Central memory CD8-positive, alpha-beta T cell (primary cell): ENCODE measurements at regions not wholly inside any gene's neighbourhood (a gene's known extent, or its start where the extent isn't known, plus 50 kb on each side); places are given as distances from the start of the nearest gene placed in this dataset.

Experiments
- ATAC-seq: fragments of 150-1000 bp; cut with Tn5 transposase; replicated peaks from 2 replicates; pipeline ENCODE4 v1.10.0; 2022; ENCODE audit warnings: mild to moderate bottlenecking, moderate FRiP score, moderate number of reproducible peaks; ENCODE audit not compliant: poor library complexity, severe bottlenecking; ENCODE audit errors: extremely low read depth
- DNase-seq, 2 donors: peaks; one replicate each; pipeline ENCODE4 v3.0.0; 2021; ENCODE audit warnings: low spot score in 2 of 2
- H3K27ac Mint-ChIP-seq: one replicate; pipeline ENCODE4 v1.8.0; 2022; ENCODE audit warnings: low read depth, mild to moderate bottlenecking, moderate library complexity, mixed read lengths
- H3K27me3 Mint-ChIP-seq: one replicate; pipeline ENCODE4 v1.8.0; 2022; ENCODE audit warnings: mixed read lengths
- H3K36me3 Mint-ChIP-seq: one replicate; pipeline ENCODE4 v1.8.0; 2022; ENCODE audit warnings: mild to moderate bottlenecking, moderate library complexity, mixed read lengths; ENCODE audit not compliant: insufficient read depth
- H3K4me1 Mint-ChIP-seq: one replicate; pipeline ENCODE4 v1.8.0; 2022; ENCODE audit warnings: mixed read lengths
- H3K4me3 Mint-ChIP-seq: one replicate; pipeline ENCODE4 v1.8.0; 2022; ENCODE audit warnings: mild to moderate bottlenecking, moderate library complexity, mixed read lengths
- H3K9me3 Mint-ChIP-seq: one replicate; pipeline ENCODE4 v1.8.0; 2022; ENCODE audit warnings: mixed read lengths

- no peaks in the 10 kb centered on the region for H3K4me1 Mint-ChIP-seq
Measured at GRCh38 chr11:131025421-131026125, 109.3 kb upstream of the SNX19 start.

DNA sequence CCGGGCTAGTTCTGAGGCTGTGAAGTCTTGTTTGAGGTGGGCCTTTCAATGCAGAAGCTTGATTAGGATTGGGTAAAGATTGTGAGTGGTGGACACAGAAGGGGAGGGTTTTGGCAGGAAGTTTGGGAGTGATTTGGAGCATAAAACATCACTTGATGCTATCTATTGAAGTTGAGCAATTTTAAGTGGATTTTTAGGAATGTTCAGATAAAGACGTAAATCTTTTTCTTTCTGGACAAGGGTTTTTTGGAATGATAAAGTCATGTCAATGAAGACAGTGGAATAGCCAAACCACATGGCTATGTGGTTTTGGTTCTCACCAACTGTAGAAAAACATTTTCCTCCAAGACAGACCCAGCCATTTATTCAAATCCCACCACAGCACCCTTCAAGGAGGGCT lies 111.2 kb upstream of the SNX19 start:
- no peak overlapping the region for H3K27ac Mint-ChIP-seq
- ATAC-seq, result no peak
- no peak for DNase-seq
- H3K4me1 Mint-ChIP-seq, result no peaks in the 10 kb centered on the region
- H3K27me3 Mint-ChIP-seq, result no peaks in the 10 kb centered on the region
- H3K9me3 Mint-ChIP-seq, result no peaks in the 10 kb centered on the region
- H3K36me3 Mint-ChIP-seq, result no peaks in the 10 kb centered on the region
- H3K4me3 Mint-ChIP-seq, result no peak overlapping the region

More at GRCh38 chr11:131025421-131026125, 109.3 kb upstream of the SNX19 start:
- Mint-ChIP-seq H3K9me3 (no peaks in the 10 kb centered on the region), H3K4me3 (no peak overlapping the region), H3K27ac (no peak overlapping the region), H3K36me3 (no peaks in the 10 kb centered on the region), H3K27me3 (no peaks in the 10 kb centered on the region)
- DNase-seq, result no peak
- ATAC-seq, result no peak

- no peaks in the 10 kb centered on the region for H3K4me1 Mint-ChIP-seq
- DNase-seq, result no peak
Measured at GRCh38 chr11:131033151-131033651, 116.9 kb upstream of the SNX19 start.

DNA sequence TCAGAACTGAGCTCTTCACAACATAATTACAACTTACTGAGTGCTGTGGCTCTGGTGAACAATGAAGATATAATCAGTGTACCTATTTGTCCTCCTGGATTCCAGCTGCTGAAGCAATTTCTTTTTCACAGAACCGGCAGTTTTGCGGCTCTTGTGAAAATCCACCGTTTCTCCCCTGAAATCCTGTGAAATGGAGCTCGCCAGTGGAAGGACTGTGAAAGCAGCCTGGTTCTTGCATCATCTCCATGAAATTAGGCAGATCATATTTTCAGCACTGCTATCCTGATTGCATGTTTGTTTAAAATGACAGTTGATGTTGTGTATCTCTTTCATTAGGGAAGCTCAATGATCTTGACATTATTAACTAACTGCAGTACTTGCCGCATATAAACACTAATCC lies 120.2 kb upstream of the SNX19 start:
- no peak for ATAC-seq
- H3K36me3 Mint-ChIP-seq, result no peaks in the 10 kb centered on the region

More at GRCh38 chr11:131033151-131033651, 116.9 kb upstream of the SNX19 start:
- no peak overlapping the region for H3K27ac Mint-ChIP-seq
- H3K4me3 Mint-ChIP-seq, result no peak overlapping the region
- H3K9me3 Mint-ChIP-seq, result no peaks in the 10 kb centered on the region
- no peaks in the 10 kb centered on the region for H3K36me3 Mint-ChIP-seq
- H3K27me3 Mint-ChIP-seq, result peaks cover 7% of the 10 kb centered on the region
- ATAC-seq, result no peak

DNA sequence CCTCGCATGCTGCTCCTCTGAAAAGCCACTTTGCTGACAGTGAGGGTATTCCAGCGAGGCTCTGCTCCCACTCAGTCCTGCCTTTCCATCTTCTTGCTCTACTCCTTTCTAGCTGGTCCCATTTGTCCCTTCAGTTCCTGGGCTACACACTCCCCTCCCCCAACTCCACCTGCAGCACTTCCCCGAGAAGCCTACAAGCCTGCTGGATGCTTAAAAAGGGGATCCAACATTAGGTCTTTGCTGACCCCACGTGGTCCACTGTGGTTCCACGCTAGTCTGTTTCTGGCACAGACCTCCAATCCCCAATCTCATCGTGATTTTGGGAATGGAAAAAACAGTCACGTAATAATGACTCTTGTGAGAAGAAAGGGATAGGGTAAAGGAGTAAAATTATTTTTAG lies 121.6 kb upstream of the SNX19 start:
- DNase-seq (no peak), ATAC-seq (no peak)
- Mint-ChIP-seq H3K4me3 (no peak overlapping the region), H3K27me3 (peaks cover 15% of the 10 kb centered on the region), H3K9me3 (no peaks in the 10 kb centered on the region), H3K36me3 (no peaks in the 10 kb centered on the region), H3K4me1 (no peaks in the 10 kb centered on the region), H3K27ac (no peak overlapping the region)

More for the DNA sequence above, 120.2 kb upstream of the SNX19 start:
- H3K4me1 Mint-ChIP-seq, result no peaks in the 10 kb centered on the region
- H3K27me3 Mint-ChIP-seq, result peaks cover 15% of the 10 kb centered on the region
- H3K27ac Mint-ChIP-seq, result no peak overlapping the region
- no peaks in the 10 kb centered on the region for H3K9me3 Mint-ChIP-seq
- no peak for DNase-seq
- no peak overlapping the region for H3K4me3 Mint-ChIP-seq

DNA sequence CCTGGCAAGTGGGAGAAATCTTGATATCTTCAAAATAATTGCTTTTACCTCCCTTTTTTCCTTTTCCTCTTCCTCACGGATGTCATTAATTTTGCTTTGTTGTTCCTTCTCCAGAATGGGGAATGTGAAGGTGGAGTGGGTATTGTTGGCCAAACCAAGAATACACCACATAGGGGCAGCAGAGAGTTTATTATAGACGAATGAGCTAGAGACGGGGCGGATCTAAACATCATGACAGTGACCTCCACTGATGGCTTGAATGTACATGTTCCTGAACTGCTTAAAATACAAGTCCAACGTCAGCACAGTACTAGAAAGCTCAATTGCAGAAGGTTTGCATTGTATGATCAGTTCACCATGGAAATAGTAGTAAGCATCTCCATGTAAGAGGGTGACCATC lies 122.3 kb upstream of the SNX19 start:
- DNase-seq, result no peak
- Mint-ChIP-seq H3K4me1 (no peaks in the 10 kb centered on the region), H3K36me3 (no peaks in the 10 kb centered on the region), H3K27me3 (peaks cover 15% of the 10 kb centered on the region), H3K9me3 (no peaks in the 10 kb centered on the region), H3K4me3 (no peak overlapping the region), H3K27ac (no peak overlapping the region)
- no peak for ATAC-seq

GRCh38 chr11:131041331-131042040 lies 125.2 kb upstream of the SNX19 start:
- Mint-ChIP-seq H3K36me3 (no peaks in the 10 kb centered on the region), H3K4me1 (no peaks in the 10 kb centered on the region), H3K9me3 (peaks cover 2% of the 10 kb centered on the region), H3K27ac (no peak overlapping the region), H3K27me3 (peaks cover 19% of the 10 kb centered on the region), H3K4me3 (no peak overlapping the region)
- DNase-seq (no peak), ATAC-seq (no peak)

GRCh38 chr11:131042041-131042390 lies 125.7 kb upstream of the SNX19 start:
- H3K4me1 Mint-ChIP-seq, result no peaks in the 10 kb centered on the region
- H3K9me3 Mint-ChIP-seq, result peaks cover 6% of the 10 kb centered on the region
- H3K36me3 Mint-ChIP-seq, result no peaks in the 10 kb centered on the region
- DNase-seq (no peak), ATAC-seq (no peak)
- no peak overlapping the region for H3K4me3 Mint-ChIP-seq
- peaks cover 25% of the 10 kb centered on the region for H3K27me3 Mint-ChIP-seq
- H3K27ac Mint-ChIP-seq, result no peak overlapping the region

DNA sequence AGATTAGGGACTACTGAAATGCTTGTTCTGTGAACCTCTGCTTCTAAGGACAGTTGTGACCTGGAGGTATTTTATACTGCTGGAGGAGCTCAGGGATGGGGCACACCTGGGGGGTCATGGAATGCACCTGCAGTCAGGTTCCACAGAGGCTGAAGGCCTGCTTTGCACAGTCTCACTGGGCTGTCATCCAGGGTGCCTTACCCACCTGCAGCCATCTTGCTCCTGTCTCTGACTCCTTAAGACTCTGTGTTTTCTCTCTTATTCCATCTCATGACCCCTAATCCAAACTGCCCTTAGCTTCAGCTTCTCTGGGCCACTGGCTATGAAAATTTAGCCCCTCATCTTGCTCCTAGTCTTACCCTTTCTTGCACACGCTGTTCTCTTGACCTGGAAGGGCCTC lies 127.0 kb upstream of the SNX19 start:
- Mint-ChIP-seq H3K36me3 (no peaks in the 10 kb centered on the region), H3K27me3 (peaks cover 28% of the 10 kb centered on the region), H3K4me1 (no peaks in the 10 kb centered on the region), H3K4me3 (no peak overlapping the region), H3K27ac (no peak overlapping the region), H3K9me3 (peaks cover 12% of the 10 kb centered on the region)
- no peak for DNase-seq
- no peak for ATAC-seq

- H3K9me3 Mint-ChIP-seq, result peaks cover 14% of the 10 kb centered on the region
- no peak overlapping the region for H3K27ac Mint-ChIP-seq
- no peaks in the 10 kb centered on the region for H3K36me3 Mint-ChIP-seq
- peaks cover 24% of the 10 kb centered on the region for H3K27me3 Mint-ChIP-seq
- no peaks in the 10 kb centered on the region for H3K4me1 Mint-ChIP-seq
- ATAC-seq (no peak), DNase-seq (no peak)
- H3K4me3 Mint-ChIP-seq, result no peak overlapping the region
Measured at GRCh38 chr11:131044851-131045250, 128.6 kb upstream of the SNX19 start.

- Mint-ChIP-seq H3K27me3 (peaks cover 46% of the 10 kb centered on the region), H3K4me1 (no peaks in the 10 kb centered on the region), H3K36me3 (no peaks in the 10 kb centered on the region), H3K27ac (no peak overlapping the region), H3K4me3 (no peak overlapping the region), H3K9me3 (peaks cover 17% of the 10 kb centered on the region)
- DNase-seq (no peak), ATAC-seq (no peak)
Measured at GRCh38 chr11:131052367-131052766, 136.1 kb upstream of the SNX19 start.

- ATAC-seq, result no peak
- DNase-seq, result no peak
- no peak overlapping the region for H3K27ac Mint-ChIP-seq
- H3K4me1 Mint-ChIP-seq, result no peaks in the 10 kb centered on the region
- no peaks in the 10 kb centered on the region for H3K36me3 Mint-ChIP-seq
- peaks cover 23% of the 10 kb centered on the region for H3K27me3 Mint-ChIP-seq
- H3K9me3 Mint-ChIP-seq, result no peaks in the 10 kb centered on the region
- no peak overlapping the region for H3K4me3 Mint-ChIP-seq
Measured at GRCh38 chr11:131056036-131056435, 139.8 kb upstream of the SNX19 start.

DNA sequence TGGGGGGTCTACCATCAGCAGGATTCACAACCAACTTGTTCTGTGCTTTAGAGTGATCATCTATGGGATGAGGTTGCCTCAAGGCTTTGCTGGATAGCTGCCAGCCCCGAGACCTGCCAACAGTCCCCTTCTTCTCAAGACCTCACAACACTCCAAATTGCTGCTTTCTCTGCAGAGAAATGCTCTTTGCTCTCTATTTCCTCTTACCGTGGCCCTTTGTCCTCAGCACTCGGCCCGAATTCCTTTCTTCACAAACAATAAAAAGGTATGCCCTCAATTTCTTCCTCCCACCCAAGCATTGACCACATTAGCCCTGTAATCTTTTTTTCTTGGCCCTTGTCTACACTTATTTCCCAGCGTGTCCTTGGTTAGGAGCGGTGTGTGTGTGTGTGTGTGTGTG lies 147.4 kb upstream of the SNX19 start:
- no peaks in the 10 kb centered on the region for H3K36me3 Mint-ChIP-seq
- H3K9me3 Mint-ChIP-seq, result peaks cover 8% of the 10 kb centered on the region
- peaks cover 16% of the 10 kb centered on the region for H3K27me3 Mint-ChIP-seq
- no peaks in the 10 kb centered on the region for H3K4me1 Mint-ChIP-seq
- no peak for ATAC-seq
- no peak overlapping the region for H3K4me3 Mint-ChIP-seq
- DNase-seq, result no peak
- no peak overlapping the region for H3K27ac Mint-ChIP-seq
